Kidney (tissue), 13 donors: ENCODE measurements at regions not wholly inside any gene's neighbourhood (a gene's known extent, or its start where the extent isn't known, plus 50 kb on each side); places are given as distances from the start of the nearest gene placed in this dataset.
A peak's percentile ranks its signal among the peaks of the same experiment; 100 is the strongest.
"Not testable (repeated sequence)": the region's sequence is repeated elsewhere in the genome, so short reads cannot be mapped to it uniquely, and the experiment has no call there.

ENCODE experiments used
- DNase-seq, 5 donors: peaks; one replicate each; pipeline ENCODE4 v3.0.0-alpha.2; 2013 to 2020
- FAIRE-seq: peaks from 2 replicates; lab custom pipeline; 2012; peaks lifted over from hg19 to GRCh38; lab: Jason Lieb, UNC
- H3K27ac ChIP-seq, 2 donors: one replicate each; pipeline ENCODE4 v1.7.0; 2013; ENCODE audit warnings: low read depth in 2 of 2, low read length in 2 of 2, inconsistent platforms in 1 of 2
- H3K27me3 ChIP-seq: one replicate; pipeline ENCODE4 v1.7.1; 2013; ENCODE audit warnings: low read length, inconsistent platforms; ENCODE audit not compliant: control insufficient read depth, insufficient read depth
- H3K36me3 ChIP-seq, 3 donors: one replicate each; pipeline versions ENCODE4 v1.7.0 to v1.7.1; 2013; ENCODE audit warnings: low read length in 3 of 3, control low read depth in 1 of 3, inconsistent platforms in 1 of 3; ENCODE audit not compliant: insufficient read depth in 3 of 3, control insufficient read depth in 2 of 3
- H3K4me1 ChIP-seq, 3 donors: one replicate each; pipeline versions ENCODE4 v1.7.0 to v1.7.1; 2013; ENCODE audit warnings: low read length in 3 of 3, inconsistent platforms in 1 of 3, low read depth in 1 of 3; ENCODE audit not compliant: control insufficient read depth in 2 of 3, insufficient read depth in 2 of 3
- H3K4me3 ChIP-seq, 3 donors: one replicate each; pipeline versions ENCODE4 v1.7.0 to v1.8.1; 2013; ENCODE audit warnings: low read length in 3 of 3, control low read depth in 1 of 3, inconsistent platforms in 1 of 3
- H3K9ac ChIP-seq, 3 donors: one replicate each; pipeline versions ENCODE4 v1.7.0 to v1.7.1; 2013; ENCODE audit warnings: low read length in 3 of 3, control low read depth in 1 of 3, inconsistent platforms in 1 of 3
- H3K9me3 ChIP-seq, 3 donors: one replicate each; pipeline versions ENCODE4 v1.7.0 to v1.7.1; 2013; ENCODE audit warnings: low read length in 3 of 3, control low read depth in 1 of 3, inconsistent platforms in 1 of 3; ENCODE audit not compliant: control insufficient read depth in 2 of 3, insufficient read depth in 1 of 3
- CTCF ChIP-seq: IDR thresholded peaks from 3 replicates; pipeline ENCODE4 v1.5.1; 2012; ENCODE audit warnings: mild to moderate bottlenecking, moderate library complexity, borderline replicate concordance; ENCODE audit not compliant: insufficient read depth; ENCODE audit errors: extremely low read depth
- intact Hi-C: fragments of 100-400 bp; cut with DNase I; formaldehyde crosslinking; loops from one replicate; pipeline ENCODE4 v1.11.1; 2022
- donor health status: control.
- donor health status: control.
- donor health status: control.
- donor health status: control.
- donor health status: control.
- donor health status: DM: yes; HTN: yes; CAD: no.
- donor health status: Normal renal cell carcinoma (clear cell type).

GRCh38 chrX:93177930-93178329, 495.4 kb downstream of the NAP1L3 start:
- Histone ChIP-seq H3K4me1 (no peaks in the 10 kb centered on the region), H3K27me3 (no peaks in the 10 kb centered on the region), H3K27ac (no peak overlapping the region), H3K4me3 (no peak overlapping the region), H3K36me3 (no peaks in the 10 kb centered on the region), H3K9ac (no peak overlapping the region), H3K9me3 (no peaks in the 10 kb centered on the region)
- DNase-seq = no peak
- no peak for FAIRE-seq
- intact Hi-C loops = no loop called here
- TF ChIP-seq CTCF = no peak

GRCh38 chrX:93169771-93170170, 503.6 kb downstream of the NAP1L3 start:
- Histone ChIP-seq H3K4me1 (no peaks in the 10 kb centered on the region), H3K9me3 (no peaks in the 10 kb centered on the region), H3K27me3 (no peaks in the 10 kb centered on the region), H3K36me3 (no peaks in the 10 kb centered on the region), H3K27ac (no peak overlapping the region), H3K9ac (no peak overlapping the region), H3K4me3 (no peak overlapping the region)
- no peak for TF ChIP-seq CTCF
- no peak for DNase-seq
- FAIRE-seq = no peak
- intact Hi-C loops = no loop called here

DNA sequence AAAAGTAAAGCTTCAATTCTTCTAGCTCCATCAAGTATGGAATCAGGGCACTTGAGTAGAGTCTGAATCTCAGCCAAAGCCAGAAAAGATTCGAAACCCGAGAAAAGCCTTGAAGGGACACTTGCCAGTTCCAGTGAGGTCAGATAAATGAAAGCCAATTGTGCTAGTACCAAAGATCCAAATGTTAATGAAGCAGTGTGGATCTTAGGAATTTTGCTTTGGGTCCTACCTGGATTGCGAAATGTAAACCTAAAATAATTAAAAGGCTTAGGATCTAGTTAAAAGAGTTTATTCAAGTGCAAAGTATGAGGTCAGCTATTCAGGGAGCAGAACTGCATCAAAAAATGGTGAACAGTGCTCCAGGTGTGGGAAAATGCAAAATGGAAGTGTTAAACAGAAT, 552.6 kb downstream of the NAP1L3 start:
- H3K4me3 ChIP-seq = no peak overlapping the region
- TF ChIP-seq CTCF = no peak
- FAIRE-seq (no peak), DNase-seq (peak in 2 of 5 donors; percentile 1 to 4)
- no peaks in the 10 kb centered on the region for H3K27me3 ChIP-seq
- no peaks in the 10 kb centered on the region for H3K36me3 ChIP-seq
- intact Hi-C loops = no loop called here
- H3K9me3 ChIP-seq = no peaks in the 10 kb centered on the region
- no peak overlapping the region for H3K27ac ChIP-seq
- H3K9ac ChIP-seq = no peak overlapping the region
- no peaks in the 10 kb centered on the region for H3K4me1 ChIP-seq

GRCh38 chrX:93103353-93104067, 569.9 kb downstream of the NAP1L3 start:
- peak; percentile 80 for FAIRE-seq
- H3K36me3 ChIP-seq = not testable (repeated sequence)

GRCh38 chrX:93095535-93095934, 577.8 kb downstream of the NAP1L3 start:
- H3K9me3 ChIP-seq, H3K4me3 ChIP-seq, DNase-seq, H3K36me3 ChIP-seq, H3K9ac ChIP-seq, H3K27ac ChIP-seq, H3K4me1 ChIP-seq, intact Hi-C loops, H3K27me3 ChIP-seq, FAIRE-seq: not testable (repeated sequence)

More at GRCh38 chrX:93103353-93104067, 569.9 kb downstream of the NAP1L3 start:
- DNase-seq, H3K4me1 ChIP-seq, H3K9ac ChIP-seq, intact Hi-C loops, H3K27me3 ChIP-seq, H3K4me3 ChIP-seq, H3K27ac ChIP-seq, H3K9me3 ChIP-seq: not testable (repeated sequence)

- H3K36me3 ChIP-seq, H3K27me3 ChIP-seq, H3K4me1 ChIP-seq, H3K9me3 ChIP-seq, H3K27ac ChIP-seq, DNase-seq, FAIRE-seq, H3K4me3 ChIP-seq, intact Hi-C loops, H3K9ac ChIP-seq: not testable (repeated sequence)
These were observed 594.5 kb downstream of the NAP1L3 start for GRCh38 chrX:93078906-93079305.
